SIG-M5 (cell line): ENCODE measurements at regions not wholly inside any gene's neighbourhood (a gene's known extent, or its start where the extent isn't known, plus 50 kb on each side); places are given as distances from the start of the nearest gene placed in this dataset.
"Not testable (repeated sequence)": the region's sequence is repeated elsewhere in the genome, so short reads cannot be mapped to it uniquely, and the experiment has no call there.

Experiments
- DNase-seq: peaks from one replicate; lab custom pipeline; 2025; lab: John Stamatoyannopoulos, UW

- no peak for DNase-seq
Observed at GRCh38 chr15:96213045-96213444, 117.5 kb upstream of the NR2F2 start.

DNA sequence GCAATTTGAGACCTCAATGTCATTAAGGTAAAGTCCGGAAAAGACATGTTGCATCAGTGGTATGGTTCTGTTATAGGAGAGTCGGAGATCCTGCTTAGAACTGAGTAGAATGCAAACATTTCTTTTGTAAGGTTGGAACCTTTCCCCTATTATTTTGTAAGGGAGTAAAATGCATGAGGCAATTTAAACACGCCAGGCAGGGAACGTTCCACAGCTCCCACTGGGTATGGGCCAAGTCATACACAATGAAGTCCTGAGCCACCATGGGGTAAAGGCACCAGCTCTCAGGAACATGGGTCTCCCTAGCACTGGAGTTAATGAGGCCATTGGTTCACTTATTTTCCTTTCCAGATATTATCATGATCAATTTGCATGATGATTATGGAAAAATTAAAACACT is 116.6 kb upstream of the NR2F2 start:
- no peak for DNase-seq

DNA sequence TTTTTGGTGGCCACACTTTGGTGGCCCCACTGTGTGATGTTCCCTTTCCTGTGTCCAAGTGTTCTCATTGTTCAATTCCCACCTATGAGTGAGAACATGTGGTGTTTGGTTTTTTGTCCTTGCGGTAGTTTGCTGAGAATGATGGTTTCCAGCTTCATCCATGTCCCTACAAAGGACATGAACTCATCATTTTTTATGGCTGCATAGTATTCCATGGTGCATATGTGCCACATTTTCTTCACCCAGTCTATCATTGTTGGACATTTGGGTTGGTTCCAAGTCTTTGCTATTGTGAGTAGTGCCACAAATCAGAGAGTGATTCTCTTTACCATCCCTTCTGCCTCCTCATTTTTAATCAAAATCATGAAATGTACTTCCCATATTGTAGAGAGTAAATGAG is 114.0 kb upstream of the NR2F2 start:
- not testable (repeated sequence) for DNase-seq

DNA sequence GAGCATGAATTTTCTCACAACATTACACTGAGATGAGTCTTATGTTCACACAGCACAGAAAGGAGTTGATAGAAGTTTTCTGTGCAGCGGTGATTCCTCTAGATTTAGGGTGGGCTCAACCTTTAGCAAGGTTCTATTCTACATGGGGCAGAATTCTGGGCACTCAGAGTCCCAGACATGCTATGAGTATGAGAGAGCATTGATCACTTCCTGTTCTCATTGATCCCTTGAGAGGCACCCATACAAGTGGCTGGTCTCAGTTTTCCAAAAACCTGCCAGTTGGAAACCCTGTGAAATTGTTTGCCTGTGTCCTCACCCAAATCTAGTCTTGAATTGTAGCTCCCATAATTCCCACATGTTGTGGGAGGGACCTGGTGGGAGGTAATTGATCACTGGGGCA is 112.5 kb upstream of the NR2F2 start:
- DNase-seq = no peak

GRCh38 chr15:96218623-96219455 is 111.7 kb upstream of the NR2F2 start:
- DNase-seq = no peak

GRCh38 chr15:96219681-96220080 is 110.8 kb upstream of the NR2F2 start:
- DNase-seq = no peak

- DNase-seq = no peak
Observed at GRCh38 chr15:96220657-96221056, 109.8 kb upstream of the NR2F2 start.

- DNase-seq = no peak
Observed at GRCh38 chr15:96222981-96223380, 107.5 kb upstream of the NR2F2 start.

DNA sequence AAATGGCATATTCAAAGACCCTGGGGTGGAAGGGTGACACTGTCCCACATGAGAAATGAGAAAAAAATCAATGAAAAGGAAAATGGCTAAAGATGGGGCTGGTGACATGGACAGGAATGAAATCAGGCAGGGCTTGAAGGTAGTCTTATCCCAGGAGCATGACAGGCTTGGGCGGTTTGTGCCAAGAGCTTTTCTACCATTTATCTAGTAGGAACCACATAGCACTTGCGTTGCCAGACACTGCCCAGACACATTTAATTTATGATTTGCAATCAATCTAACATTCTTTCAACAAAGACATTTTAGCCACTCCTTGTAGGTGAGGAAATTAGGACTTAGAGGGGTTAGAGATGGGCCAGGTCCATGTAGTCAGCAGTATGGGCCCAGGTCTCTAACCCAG is 106.6 kb upstream of the NR2F2 start:
- no peak for DNase-seq

DNA sequence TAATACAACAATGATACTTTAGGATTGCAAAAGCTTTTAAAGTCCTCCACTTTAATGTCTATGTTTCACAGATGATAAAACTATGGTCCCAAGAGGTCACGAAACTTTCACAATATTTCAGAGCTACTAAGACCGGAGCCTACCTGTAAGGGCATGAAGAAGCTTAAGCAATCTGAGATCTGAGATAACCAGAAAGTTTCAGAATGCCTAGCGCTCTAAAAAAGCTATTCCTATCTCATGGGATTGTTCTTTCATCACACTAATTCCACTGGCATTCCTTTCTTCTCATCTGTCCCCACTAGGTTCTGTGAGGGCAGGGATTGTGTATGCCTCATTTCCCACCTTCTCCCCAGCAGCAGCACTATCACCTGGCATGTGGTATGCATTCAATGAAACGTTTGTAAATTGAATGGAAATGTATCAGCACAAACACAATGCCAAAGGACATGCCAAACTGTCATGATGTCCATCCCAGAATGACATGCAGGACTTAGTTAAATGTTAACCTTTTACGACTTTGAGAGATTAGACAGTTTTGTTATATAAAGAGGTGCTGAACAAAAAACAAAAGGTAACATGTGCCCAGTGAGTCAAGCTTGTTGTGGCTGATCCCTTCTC is 104.7 kb upstream of the NR2F2 start:
- no peak for DNase-seq

DNA sequence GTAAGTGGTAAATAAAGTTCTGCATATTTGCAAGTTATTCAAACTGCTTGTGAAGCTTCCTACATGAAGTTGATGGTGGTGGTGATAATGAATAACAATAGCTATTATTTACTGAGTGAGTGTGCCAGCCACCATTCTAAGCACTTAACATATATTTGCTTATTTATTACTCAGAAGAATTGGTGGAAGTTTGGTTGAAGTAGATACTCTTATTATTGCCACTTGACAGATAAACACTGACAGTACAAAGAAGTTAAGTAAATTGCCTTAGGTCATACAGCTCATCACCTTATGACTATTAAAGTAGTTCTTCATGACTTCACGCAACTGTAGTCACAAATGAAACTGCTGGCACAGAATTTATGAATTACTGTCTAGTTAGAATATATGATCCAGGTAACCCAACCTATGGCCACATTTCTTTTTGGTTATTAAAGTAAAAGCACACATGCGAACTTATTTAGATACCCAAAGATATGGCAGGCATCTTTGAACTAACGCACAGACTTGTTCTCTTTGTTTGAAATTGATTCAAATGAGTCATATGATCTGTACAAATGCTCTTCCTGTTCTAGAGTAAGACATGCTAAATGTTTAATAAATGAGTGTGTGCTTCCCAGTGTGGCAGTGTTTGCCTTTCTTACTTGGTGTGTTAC is 99.8 kb upstream of the NR2F2 start:
- no peak for DNase-seq

DNA sequence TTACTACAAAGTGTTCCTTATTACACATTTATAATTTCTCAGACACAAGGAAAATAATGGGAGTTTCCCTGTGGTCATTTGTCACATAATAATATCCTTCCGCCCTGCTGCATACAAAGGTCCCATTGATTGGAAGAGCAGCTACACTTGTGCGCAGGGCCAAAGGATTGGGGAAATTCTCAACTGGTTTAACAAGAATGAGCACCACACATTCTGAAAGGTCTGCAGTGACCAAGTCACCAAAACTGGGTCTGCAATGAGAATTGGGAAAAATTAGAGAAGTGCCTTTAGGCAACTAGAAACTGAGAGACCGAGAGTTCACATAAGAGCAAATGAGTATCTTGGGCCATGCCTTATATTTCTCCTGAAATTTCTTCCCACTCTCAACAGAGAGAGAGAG is 98.2 kb upstream of the NR2F2 start:
- no peak for DNase-seq

DNA sequence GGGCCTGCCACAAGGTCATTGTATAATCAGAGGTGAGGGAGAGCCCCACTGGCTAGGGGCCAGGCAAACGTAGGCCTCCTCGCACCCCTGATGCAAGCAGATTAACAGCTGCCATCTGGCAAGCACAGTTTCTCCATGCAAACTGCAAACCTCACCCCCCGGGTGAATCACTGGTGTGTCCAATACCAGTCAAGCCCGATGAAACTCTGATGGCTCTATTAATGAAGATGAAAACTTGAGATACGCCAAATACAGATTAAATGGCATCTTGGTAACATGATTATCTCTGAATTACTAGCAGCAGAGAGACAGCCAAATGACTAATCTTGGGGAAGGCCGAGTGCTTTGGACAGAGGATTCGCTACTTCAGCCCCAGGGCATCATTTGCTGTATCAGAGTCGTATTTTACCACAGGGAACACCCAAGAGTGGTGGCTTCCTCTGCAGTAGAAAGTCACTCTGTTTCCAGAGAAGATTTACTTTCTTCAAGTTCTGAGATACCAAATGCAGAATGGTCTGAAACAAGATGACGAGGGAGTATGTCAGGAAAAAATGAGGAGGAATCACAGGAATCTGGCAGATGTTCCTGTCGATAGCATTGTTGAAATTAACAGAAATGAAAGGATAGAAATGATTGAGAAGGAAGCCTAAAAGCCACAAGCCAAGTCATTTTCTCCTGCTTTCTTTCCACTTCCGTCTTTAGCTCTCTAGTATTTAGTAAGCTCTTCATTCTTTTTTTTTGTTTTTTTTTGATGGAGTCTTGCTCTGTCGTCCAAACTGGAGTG is 96.2 kb upstream of the NR2F2 start:
- no peak for DNase-seq

GRCh38 chr15:96237002-96237401 is 93.5 kb upstream of the NR2F2 start:
- DNase-seq = no peak

- no peak for DNase-seq
Observed at GRCh38 chr15:96242761-96243160, 87.7 kb upstream of the NR2F2 start.

DNA sequence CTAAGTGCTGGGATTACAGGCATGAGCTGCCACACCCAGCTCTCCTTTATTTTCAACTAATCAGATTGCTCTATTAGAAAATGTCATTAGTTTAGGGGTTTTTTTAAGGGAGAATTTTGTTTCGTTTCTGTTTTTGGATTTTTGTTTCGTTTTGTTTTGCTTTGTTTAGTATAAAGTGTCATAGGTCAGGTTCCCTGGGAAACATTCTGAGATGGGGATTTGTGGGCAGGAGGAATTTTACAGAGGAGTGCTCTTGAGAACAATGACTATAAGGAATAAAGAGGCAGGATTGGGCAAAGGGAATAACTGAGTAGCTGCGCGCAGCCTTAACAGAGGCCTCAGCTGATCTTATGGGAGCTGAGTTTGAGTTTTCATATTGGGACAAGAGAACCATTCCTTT is 86.8 kb upstream of the NR2F2 start:
- no peak for DNase-seq

GRCh38 chr15:96245252-96245651 is 85.2 kb upstream of the NR2F2 start:
- DNase-seq = no peak

- DNase-seq = no peak
Observed at GRCh38 chr15:96246057-96246456, 84.4 kb upstream of the NR2F2 start.

- no peak for DNase-seq
Observed at GRCh38 chr15:96247621-96248305, 82.7 kb upstream of the NR2F2 start.

DNA sequence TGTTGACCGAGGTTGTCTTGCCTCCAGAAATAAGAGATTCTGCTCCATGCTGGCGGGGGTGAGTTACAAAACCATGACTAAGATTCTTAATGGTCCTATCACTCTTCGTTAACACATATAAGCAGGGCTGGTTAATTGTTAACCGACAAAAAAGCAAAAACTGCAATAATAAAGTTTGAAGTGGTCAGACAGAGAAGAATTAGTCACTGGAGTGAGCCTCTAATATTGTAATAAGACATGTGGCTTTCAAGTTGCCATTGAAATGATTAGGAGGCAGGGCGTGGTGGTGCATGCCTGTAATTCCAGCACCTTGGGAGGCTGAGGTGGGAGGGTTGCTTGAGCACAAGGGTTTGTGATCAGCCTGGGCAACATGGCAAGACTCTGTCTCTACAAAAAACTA is 78.4 kb upstream of the NR2F2 start:
- no peak for DNase-seq

DNA sequence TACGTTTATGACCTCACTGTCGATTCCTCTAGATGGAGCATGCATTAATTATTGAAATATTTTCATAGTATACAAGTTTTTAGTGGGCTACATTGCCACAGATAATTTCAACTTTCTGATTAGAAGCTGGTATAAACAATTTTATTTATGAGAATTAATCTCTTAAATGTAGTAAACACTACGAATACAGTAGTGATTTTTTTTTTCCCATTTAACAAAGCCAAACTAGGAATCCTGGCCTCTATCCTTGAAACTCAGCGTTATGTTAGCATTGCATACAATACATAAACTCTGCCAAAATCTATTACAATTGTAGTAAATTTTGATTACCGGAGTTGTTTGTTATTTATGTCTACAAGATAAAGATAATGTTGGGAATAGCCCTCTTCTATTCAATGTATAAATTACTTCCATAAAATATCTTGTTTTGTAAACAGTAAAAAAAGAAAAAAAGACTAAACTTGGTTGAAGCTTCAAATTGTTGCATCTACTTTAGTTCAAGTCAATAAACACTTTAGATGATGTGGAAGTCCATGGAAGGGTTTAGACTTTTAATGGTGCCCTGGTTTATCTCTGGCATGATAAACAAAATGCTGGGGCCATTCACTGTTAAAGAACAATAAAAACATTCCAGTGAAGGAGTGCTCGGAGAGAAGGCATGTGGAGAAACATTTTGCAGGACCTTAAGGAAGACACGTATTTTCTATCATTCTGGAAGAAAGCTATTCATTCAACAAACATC is 77.3 kb upstream of the NR2F2 start:
- DNase-seq = no peak
